GM08714 (cell line): ENCODE measurements at regions not wholly inside any gene's neighbourhood (a gene's known extent, or its start where the extent isn't known, plus 50 kb on each side); places are given as distances from the start of the nearest gene placed in this dataset.

Experiments used
- H3K4me3 ChIP-seq: fragments of 200-500 bp; sonication (Bioruptor generic); 2 replicates; pipeline ENCODE4 v1.5.1; 2014; ENCODE audit warnings: mild to moderate bottlenecking, low read length, inconsistent platforms
- ZNF274 ChIP-seq: IDR thresholded peaks from 2 replicates; pipeline ENCODE4 v1.6.1; 2012; ENCODE audit warnings: mild to moderate bottlenecking, low read depth, low read length

- no peak for TF ChIP-seq ZNF274
- no peak overlapping the region for H3K4me3 ChIP-seq
Observed at GRCh38 chr17:36705874-36706731, 104.7 kb downstream of the MRM1 start.

GRCh38 chr17:36707904-36708303 is 106.5 kb downstream of the MRM1 start:
- TF ChIP-seq ZNF274: no peak
- no peak overlapping the region for H3K4me3 ChIP-seq

- no peak overlapping the region for H3K4me3 ChIP-seq
- no peak for TF ChIP-seq ZNF274
Observed at GRCh38 chr17:36714789-36715188, 113.4 kb downstream of the MRM1 start.

GRCh38 chr17:36715951-36716350 is 114.6 kb downstream of the MRM1 start:
- no peak overlapping the region for H3K4me3 ChIP-seq
- no peak for TF ChIP-seq ZNF274

GRCh38 chr17:36717088-36717487 is 115.7 kb downstream of the MRM1 start:
- TF ChIP-seq ZNF274: no peak
- no peak overlapping the region for H3K4me3 ChIP-seq

- no peak overlapping the region for H3K4me3 ChIP-seq
- no peak for TF ChIP-seq ZNF274
Observed at GRCh38 chr17:36720131-36720530, 118.7 kb downstream of the MRM1 start.

- peak overlapping the region; percentile 41; the same call in 1 of the 2 replicates for H3K4me3 ChIP-seq
- TF ChIP-seq ZNF274: no peak
Observed at GRCh38 chr17:36721560-36722120, 120.3 kb downstream of the MRM1 start.

GRCh38 chr17:36722121-36722902 is 120.9 kb downstream of the MRM1 start:
- no peak for TF ChIP-seq ZNF274
- peak overlapping the region; percentile 41; the same call in 1 of the 2 replicates for H3K4me3 ChIP-seq

- no peak for TF ChIP-seq ZNF274
- no peak overlapping the region for H3K4me3 ChIP-seq
Observed at GRCh38 chr17:36722903-36723263, 121.5 kb downstream of the MRM1 start.

- TF ChIP-seq ZNF274: no peak
- H3K4me3 ChIP-seq: no peak overlapping the region
Observed at GRCh38 chr17:36723459-36724025, 122.2 kb downstream of the MRM1 start.

GRCh38 chr17:36726199-36726598 is 124.8 kb downstream of the MRM1 start:
- H3K4me3 ChIP-seq: no peak overlapping the region
- no peak for TF ChIP-seq ZNF274

GRCh38 chr17:36727052-36727451 is 125.7 kb downstream of the MRM1 start:
- no peak for TF ChIP-seq ZNF274
- no peak overlapping the region for H3K4me3 ChIP-seq

- H3K4me3 ChIP-seq: no peak overlapping the region
Observed at GRCh38 chr17:36727577-36727976, 126.2 kb downstream of the MRM1 start.

More at GRCh38 chr17:36727577-36727976, 126.2 kb downstream of the MRM1 start:
- TF ChIP-seq ZNF274: no peak
